HG02588 (cell line): ENCODE measurements at regions not wholly inside any gene's neighbourhood (a gene's known extent, or its start where the extent isn't known, plus 50 kb on each side); places are given as distances from the start of the nearest gene placed in this dataset.
A peak's percentile ranks its signal among the peaks of the same experiment; 100 is the strongest.

Source experiments
- ATAC-seq: cut with Tn5 transposase; IDR thresholded peaks from one replicate; pipeline ENCODE4 v1.9.1; 2021; ENCODE audit warnings: mild to moderate bottlenecking, moderate library complexity; ENCODE audit not compliant: unreplicated experiment

GRCh38 chr3:115323380-115323779 is 176.3 kb upstream of the ZBTB20 start:
- ATAC-seq = no peak

- ATAC-seq = no peak
Measured at GRCh38 chr3:115324056-115324455, 177.0 kb upstream of the ZBTB20 start.

- ATAC-seq = no peak
Measured at GRCh38 chr3:115325539-115325938, 178.5 kb upstream of the ZBTB20 start.

GRCh38 chr3:115330430-115330829 is 183.3 kb upstream of the ZBTB20 start:
- ATAC-seq = no peak

GRCh38 chr3:115332998-115333397 is 185.9 kb upstream of the ZBTB20 start:
- no peak for ATAC-seq

- ATAC-seq = no peak
Measured at GRCh38 chr3:115336836-115337235, 189.7 kb upstream of the ZBTB20 start.

- ATAC-seq = no peak
Measured at GRCh38 chr3:115340586-115340985, 193.5 kb upstream of the ZBTB20 start.

GRCh38 chr3:115341208-115341607 is 194.1 kb upstream of the ZBTB20 start:
- no peak for ATAC-seq

GRCh38 chr3:115347737-115348136 is 200.6 kb upstream of the ZBTB20 start:
- no peak for ATAC-seq

GRCh38 chr3:115348412-115348811 is 201.3 kb upstream of the ZBTB20 start:
- ATAC-seq = no peak

- no peak for ATAC-seq
Measured at GRCh38 chr3:115348951-115349745, 202.1 kb upstream of the ZBTB20 start.

GRCh38 chr3:115350606-115351005 is 203.5 kb upstream of the ZBTB20 start:
- no peak for ATAC-seq

GRCh38 chr3:115351193-115351592 is 204.1 kb upstream of the ZBTB20 start:
- ATAC-seq = no peak

- no peak for ATAC-seq
Measured at GRCh38 chr3:115354010-115354409, 206.9 kb upstream of the ZBTB20 start.

- ATAC-seq = no peak
Measured at GRCh38 chr3:115357456-115357855, 210.4 kb upstream of the ZBTB20 start.

GRCh38 chr3:115359536-115359935 is 212.4 kb upstream of the ZBTB20 start:
- peak; percentile 92 for ATAC-seq

- ATAC-seq = no peak
Measured at GRCh38 chr3:115361806-115362205, 214.7 kb upstream of the ZBTB20 start.

- ATAC-seq = no peak
Measured at GRCh38 chr3:115363071-115363470, 216.0 kb upstream of the ZBTB20 start.

- ATAC-seq = no peak
Measured at GRCh38 chr3:115369021-115369420, 221.9 kb upstream of the ZBTB20 start.

- no peak for ATAC-seq
Measured at GRCh38 chr3:115375362-115375761, 228.3 kb upstream of the ZBTB20 start.

- no peak for ATAC-seq
Measured at GRCh38 chr3:115380883-115381572, 233.9 kb upstream of the ZBTB20 start.

- ATAC-seq = no peak
Measured at GRCh38 chr3:115381573-115381912, 234.5 kb upstream of the ZBTB20 start.
